PC-3 (cell line): ENCODE measurements at regions not wholly inside any gene's neighbourhood (a gene's known extent, or its start where the extent isn't known, plus 50 kb on each side); places are given as distances from the start of the nearest gene placed in this dataset.

Experiments
- ATAC-seq: fragments of 200-7000 bp; cut with Tn5 transposase; 2 replicates; pipeline ENCODE4 v1.9.1; 2020; ENCODE audit warnings: mild to moderate bottlenecking, moderate library complexity
- BruUV-seq: library from RNA; stranded (reverse); fragments of 400-500 nt; replicated peaks from 2 replicates; lab custom pipeline; 2021; lab: Mats Ljungman, UMichigan
- CTCF ChIA-PET: fragments of 300-600 bp; sonication (Branson Sonifier 250); formaldehyde crosslinking; loops from one replicate; lab custom pipeline; 2022; ENCODE audit warnings: antibody characterized with exemption; lab: Charles Lee
- POLR2A ChIA-PET: fragments of 300-600 bp; sonication (Branson Sonifier 250); formaldehyde crosslinking; loops from one replicate; lab custom pipeline; 2022; ENCODE audit warnings: antibody characterized with exemption; ENCODE audit not compliant: unreplicated experiment; lab: Charles Lee
- DNase-seq: peaks from one replicate; pipeline ENCODE4 v3.0.0-alpha.2; 2015
- H2AFZ ChIP-seq: fragments of 300-600 bp; sonication (generic); 2 replicates; pipeline ENCODE4 v1.6.0; 2016; ENCODE audit warnings: antibody characterized with exemption, low read length
- H3F3A ChIP-seq: fragments of 300-600 bp; sonication (generic); one replicate; pipeline ENCODE4 v1.6.0; 2017; ENCODE audit warnings: antibody characterized with exemption, low read length, control low read depth, mild to moderate bottlenecking; ENCODE audit not compliant: unreplicated experiment
- H3K27ac ChIP-seq: fragments of 300-600 bp; sonication (generic); 2 replicates; pipeline ENCODE4 v1.5.1; 2016; ENCODE audit warnings: mild to moderate bottlenecking, low read length
- H3K27me3 ChIP-seq: fragments of 300-600 bp; sonication (generic); 2 replicates; pipeline ENCODE4 v1.6.1; 2016; ENCODE audit warnings: low read length, mixed read lengths
- H3K36me3 ChIP-seq: fragments of 300-600 bp; sonication (generic); 2 replicates; pipeline ENCODE4 v1.6.1; 2016; ENCODE audit warnings: low read depth, mixed run types, low read length, mixed read lengths
- H3K4me1 ChIP-seq: fragments of 300-600 bp; sonication (generic); 2 replicates; pipeline ENCODE4 v1.5.1; 2016; ENCODE audit warnings: low read length; ENCODE audit not compliant: insufficient read depth
- H3K4me2 ChIP-seq: fragments of 300-600 bp; sonication (generic); 2 replicates; pipeline ENCODE4 v1.6.0; 2016; ENCODE audit warnings: low read length
- H3K4me3 ChIP-seq: fragments of 300-600 bp; sonication (generic); 2 replicates; pipeline ENCODE4 v1.5.1; 2016; ENCODE audit warnings: mild to moderate bottlenecking, low read length, mixed read lengths
- H3K79me2 ChIP-seq: fragments of 300-600 bp; sonication (generic); 2 replicates; pipeline ENCODE4 v1.6.1; 2017; ENCODE audit warnings: low read length, mixed read lengths
- H3K9ac ChIP-seq: fragments of 300-600 bp; sonication (generic); 2 replicates; pipeline ENCODE4 v1.6.0; 2016; ENCODE audit warnings: mild to moderate bottlenecking, low read length
- H3K9me2 ChIP-seq: fragments of 300-600 bp; sonication (generic); replicated peaks from 2 replicates; pipeline ENCODE4 v1.6.1; 2016; ENCODE audit warnings: mixed run types, low read length, mixed read lengths
- H3K9me3 ChIP-seq: fragments of 300-600 bp; sonication (generic); 2 replicates; pipeline ENCODE4 v1.6.1; 2016; ENCODE audit warnings: low read length, mixed read lengths
- H4K20me1 ChIP-seq: fragments of 300-600 bp; sonication (generic); 2 replicates; pipeline ENCODE4 v1.6.1; 2016; ENCODE audit warnings: low read length, mixed read lengths
- EZH2 ChIP-seq: fragments of 300-600 bp; sonication (generic); IDR thresholded peaks from one replicate; pipeline ENCODE4 v1.6.1; 2017; ENCODE audit warnings: antibody characterized with exemption, mild to moderate bottlenecking, low read length; ENCODE audit not compliant: unreplicated experiment
- EZH2phosphoT487 ChIP-seq: fragments of 300-600 bp; sonication (generic); IDR thresholded peaks from 2 replicates; pipeline ENCODE4 v1.6.1; 2018; ENCODE audit warnings: mild to moderate bottlenecking, antibody characterized with exemption, low read length, borderline replicate concordance
- intact Hi-C: fragments of 100-400 bp; cut with micrococcal nuclease; formaldehyde crosslinking; loops from 2 replicates; pipeline ENCODE4 v1.9.0; 2023
- TF ChIP-seq, protein P1 (sequence below): fragments of 300-600 bp; sonication (generic); conservative IDR thresholded peaks from 2 replicates; pipeline ENCODE4 v1.5.1; 2017; ENCODE audit warnings: antibody characterized with exemption, low read depth, mild to moderate bottlenecking, low read length

DNA sequence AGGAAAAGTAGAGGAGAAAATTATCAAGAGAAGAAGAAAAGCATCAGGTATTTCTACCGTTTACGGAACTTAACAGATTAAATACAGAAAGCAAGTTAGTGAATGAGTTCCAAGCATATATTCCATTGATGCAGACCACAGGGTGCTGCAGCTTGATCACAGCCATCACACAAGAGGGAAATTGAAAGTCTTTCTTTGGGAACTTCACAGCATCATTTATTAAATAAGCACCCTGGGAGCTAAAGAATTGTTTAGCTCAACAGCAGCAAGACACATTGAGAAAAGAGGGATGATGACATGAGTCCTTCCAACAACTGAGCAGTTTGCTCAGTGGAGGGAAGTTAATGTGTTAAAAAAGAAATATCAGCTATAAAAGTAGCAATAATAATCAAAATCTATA lies 69.3 kb upstream of the DYNC1I2 start:
- H3K9me3 ChIP-seq, result no peaks in the 10 kb centered on the region
- no peaks in the 10 kb centered on the region for H3K4me1 ChIP-seq
- H4K20me1 ChIP-seq, result no peaks in the 10 kb centered on the region
- H3K4me3 ChIP-seq, result no peak overlapping the region
- no peak overlapping the region for H3K27ac ChIP-seq
- no TSS peak for BruUV-seq
- intact Hi-C loops, result no loop called here
- POLR2A ChIA-PET, result interaction anchor here (0.7 kb wide), 1 partner anchor 18 kb away, joined by 4 read pairs; no protein-coding TSS in a partner anchor
- H3K9ac ChIP-seq, result no peak overlapping the region
- TF ChIP-seq EZH2phosphoT487 (no peak), EZH2 (no peak)
- TF ChIP-seq, protein P1, sequence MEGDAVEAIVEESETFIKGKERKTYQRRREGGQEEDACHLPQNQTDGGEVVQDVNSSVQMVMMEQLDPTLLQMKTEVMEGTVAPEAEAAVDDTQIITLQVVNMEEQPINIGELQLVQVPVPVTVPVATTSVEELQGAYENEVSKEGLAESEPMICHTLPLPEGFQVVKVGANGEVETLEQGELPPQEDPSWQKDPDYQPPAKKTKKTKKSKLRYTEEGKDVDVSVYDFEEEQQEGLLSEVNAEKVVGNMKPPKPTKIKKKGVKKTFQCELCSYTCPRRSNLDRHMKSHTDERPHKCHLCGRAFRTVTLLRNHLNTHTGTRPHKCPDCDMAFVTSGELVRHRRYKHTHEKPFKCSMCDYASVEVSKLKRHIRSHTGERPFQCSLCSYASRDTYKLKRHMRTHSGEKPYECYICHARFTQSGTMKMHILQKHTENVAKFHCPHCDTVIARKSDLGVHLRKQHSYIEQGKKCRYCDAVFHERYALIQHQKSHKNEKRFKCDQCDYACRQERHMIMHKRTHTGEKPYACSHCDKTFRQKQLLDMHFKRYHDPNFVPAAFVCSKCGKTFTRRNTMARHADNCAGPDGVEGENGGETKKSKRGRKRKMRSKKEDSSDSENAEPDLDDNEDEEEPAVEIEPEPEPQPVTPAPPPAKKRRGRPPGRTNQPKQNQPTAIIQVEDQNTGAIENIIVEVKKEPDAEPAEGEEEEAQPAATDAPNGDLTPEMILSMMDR, result no peak
- H3K9me2 ChIP-seq, result no peaks in the 10 kb centered on the region
- peaks cover 2% of the 10 kb centered on the region; the same call in 1 of the 2 replicates for H3K27me3 ChIP-seq
- no peaks in the 10 kb centered on the region for H3K79me2 ChIP-seq
- CTCF ChIA-PET, result no interaction called here
- DNase-seq (no peak), ATAC-seq (no peak)
- no peak overlapping the region for H2AFZ ChIP-seq
- H3K4me2 ChIP-seq, result no peak overlapping the region
- H3K36me3 ChIP-seq, result no peaks in the 10 kb centered on the region
- H3F3A ChIP-seq, result no peaks in the 10 kb centered on the region

DNA sequence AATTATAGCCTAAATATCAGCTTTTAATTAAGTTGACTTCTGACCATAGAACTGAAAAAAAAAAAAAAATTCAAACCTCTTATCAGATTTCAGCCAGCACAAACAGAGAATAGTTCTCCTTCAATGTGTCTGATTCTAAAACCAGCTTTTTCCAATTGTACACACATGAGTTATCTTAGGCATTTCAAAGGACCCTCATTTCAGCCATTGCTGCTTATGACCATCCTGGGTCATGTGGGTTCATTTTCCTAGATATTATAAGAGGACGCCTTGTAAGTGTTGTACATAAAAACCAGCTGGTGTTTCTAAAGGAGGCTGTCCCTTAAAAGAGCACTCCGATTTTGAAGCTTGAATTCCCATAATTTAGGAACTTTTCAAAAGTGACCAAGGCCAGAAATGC lies 62.3 kb upstream of the DYNC1I2 start:
- no TSS peak for BruUV-seq
- ATAC-seq, result no peak
- Histone ChIP-seq H3K9ac (no peak overlapping the region), H3K4me3 (no peak overlapping the region), H2AFZ (no peak overlapping the region), H3F3A (no peaks in the 10 kb centered on the region), H4K20me1 (no peaks in the 10 kb centered on the region), H3K4me1 (no peaks in the 10 kb centered on the region), H3K27me3 (peaks cover 15% of the 10 kb centered on the region; the same call in 1 of the 2 replicates), H3K4me2 (no peak overlapping the region), H3K9me3 (no peaks in the 10 kb centered on the region), H3K79me2 (no peaks in the 10 kb centered on the region), H3K9me2 (no peaks in the 10 kb centered on the region), H3K27ac (no peak overlapping the region), H3K36me3 (no peaks in the 10 kb centered on the region)
- intact Hi-C loops, result no loop called here
- POLR2A ChIA-PET, result interaction anchor here (0.6 kb wide), 1 partner anchor 69 kb away, joined by 8 read pairs; no protein-coding TSS in a partner anchor
- CTCF ChIA-PET, result no interaction called here
- DNase-seq, result no peak
- no peak for TF ChIP-seq EZH2phosphoT487
- TF ChIP-seq, protein P1, result no peak
- no peak for TF ChIP-seq EZH2

DNA sequence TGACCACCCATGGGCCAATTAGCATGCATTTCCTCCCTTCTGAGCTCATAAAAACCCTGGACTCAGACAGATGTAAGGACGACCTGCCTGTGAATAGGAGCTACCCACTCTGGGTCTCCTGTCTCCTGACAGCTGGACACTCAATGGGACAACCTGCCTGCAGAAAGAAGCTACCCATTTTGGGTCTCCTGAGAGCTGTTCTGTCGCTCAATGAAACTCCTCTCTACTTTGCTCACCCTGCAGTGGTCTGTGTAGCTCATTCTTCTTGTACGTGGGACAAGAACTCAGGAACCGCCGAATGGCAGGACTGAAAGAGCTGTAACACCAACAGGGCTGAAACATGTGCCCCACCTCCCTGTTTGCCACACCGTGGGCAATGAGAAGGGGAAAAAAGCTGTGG lies 60.3 kb upstream of the DYNC1I2 start:
- Histone ChIP-seq H3K4me2 (no peak overlapping the region), H4K20me1 (no peaks in the 10 kb centered on the region), H3K79me2 (no peaks in the 10 kb centered on the region), H3K27me3 (peaks cover 15% of the 10 kb centered on the region; the same call in 1 of the 2 replicates), H3F3A (no peaks in the 10 kb centered on the region), H2AFZ (no peak overlapping the region), H3K4me3 (no peak overlapping the region), H3K9me2 (no peaks in the 10 kb centered on the region), H3K36me3 (no peaks in the 10 kb centered on the region), H3K27ac (no peak overlapping the region), H3K4me1 (no peaks in the 10 kb centered on the region), H3K9ac (no peak overlapping the region), H3K9me3 (no peaks in the 10 kb centered on the region)
- CTCF ChIA-PET, result interaction anchor here (0.6 kb wide), 1 partner anchor 411 kb away, joined by 4 read pairs; no protein-coding TSS in a partner anchor
- intact Hi-C loops, result no loop called here
- no TSS peak for BruUV-seq
- no peak for TF ChIP-seq EZH2phosphoT487
- no peak for TF ChIP-seq EZH2
- TF ChIP-seq, protein P1, result no peak
- DNase-seq (no peak), ATAC-seq (no peak)
- POLR2A ChIA-PET, result no interaction called here
